ENCODE measurements at regions not wholly inside any gene's neighbourhood (a gene's known extent, or its start where the extent isn't known, plus 50 kb on each side); places are given as distances from the start of the nearest gene placed in this dataset.
A peak's percentile ranks its signal among the peaks of the same experiment; 100 is the strongest.

DNA sequence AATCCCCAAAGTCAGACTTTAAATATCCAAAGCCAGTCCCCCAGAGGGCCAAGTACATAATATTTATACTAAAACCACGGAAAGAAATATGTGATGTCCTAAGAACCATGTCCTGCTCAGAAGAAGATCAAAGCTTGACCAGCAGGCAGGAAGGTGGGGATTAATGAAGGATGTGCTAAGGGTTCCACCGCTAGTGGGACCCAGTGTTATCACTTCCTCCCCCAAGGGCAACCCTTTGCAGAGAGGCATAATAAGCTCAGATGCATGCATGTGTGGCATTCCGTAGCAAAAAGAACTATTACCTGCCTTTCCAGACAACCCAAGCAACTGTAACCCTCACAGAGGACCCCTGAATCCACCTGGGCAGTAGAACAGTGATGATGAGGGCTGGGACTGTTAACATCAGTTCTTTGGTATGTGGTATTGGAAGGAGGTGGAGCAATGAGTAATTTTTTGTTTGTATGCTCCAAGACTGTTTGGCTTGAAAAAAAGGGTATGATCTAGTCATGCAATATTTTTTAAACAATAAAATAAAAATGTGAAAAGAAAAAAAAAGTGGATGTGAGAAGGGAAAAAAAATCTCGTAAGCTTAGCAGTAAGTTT is 71.7 kb upstream of the ETV6 start:
- Histone ChIP-seq H3K9me3 (ENCODE audit: low read length) (no peaks in the 10 kb centered on the region), H3K27ac (ENCODE audit: low read length) (no peak overlapping the region), H3K9me2 (replicated peaks; ENCODE audit: low read length) (no peaks in the 10 kb centered on the region), H2AFZ (ENCODE audit: low read length) (no peak overlapping the region), H4K20me1 (ENCODE audit: low read length) (no peaks in the 10 kb centered on the region), H3F3A (ENCODE audit: low read length, unreplicated experiment) (peaks cover 4% of the 10 kb centered on the region), H3K36me3 (ENCODE audit: low read depth, low read length) (no peaks in the 10 kb centered on the region), H3K4me2 (ENCODE audit: low read length) (no peak overlapping the region), H3K27me3 (ENCODE audit: low read length) (no peaks in the 10 kb centered on the region), H3K79me2 (ENCODE audit: low read length) (no peaks in the 10 kb centered on the region), H3K9ac (ENCODE audit: low read length) (no peak overlapping the region), H3K4me3 (ENCODE audit: low read length) (no peak overlapping the region), H3K4me1 (ENCODE audit: insufficient read depth, low read length) (peaks cover 42% of the 10 kb centered on the region)
- TF ChIP-seq, protein P1, sequence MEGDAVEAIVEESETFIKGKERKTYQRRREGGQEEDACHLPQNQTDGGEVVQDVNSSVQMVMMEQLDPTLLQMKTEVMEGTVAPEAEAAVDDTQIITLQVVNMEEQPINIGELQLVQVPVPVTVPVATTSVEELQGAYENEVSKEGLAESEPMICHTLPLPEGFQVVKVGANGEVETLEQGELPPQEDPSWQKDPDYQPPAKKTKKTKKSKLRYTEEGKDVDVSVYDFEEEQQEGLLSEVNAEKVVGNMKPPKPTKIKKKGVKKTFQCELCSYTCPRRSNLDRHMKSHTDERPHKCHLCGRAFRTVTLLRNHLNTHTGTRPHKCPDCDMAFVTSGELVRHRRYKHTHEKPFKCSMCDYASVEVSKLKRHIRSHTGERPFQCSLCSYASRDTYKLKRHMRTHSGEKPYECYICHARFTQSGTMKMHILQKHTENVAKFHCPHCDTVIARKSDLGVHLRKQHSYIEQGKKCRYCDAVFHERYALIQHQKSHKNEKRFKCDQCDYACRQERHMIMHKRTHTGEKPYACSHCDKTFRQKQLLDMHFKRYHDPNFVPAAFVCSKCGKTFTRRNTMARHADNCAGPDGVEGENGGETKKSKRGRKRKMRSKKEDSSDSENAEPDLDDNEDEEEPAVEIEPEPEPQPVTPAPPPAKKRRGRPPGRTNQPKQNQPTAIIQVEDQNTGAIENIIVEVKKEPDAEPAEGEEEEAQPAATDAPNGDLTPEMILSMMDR (conservative IDR thresholded peaks at IDR 0.05; ENCODE audit: low read depth, low read length): no peak
- no peak for TF ChIP-seq EZH2phosphoT487 (IDR thresholded peaks at IDR 0.05; ENCODE audit: borderline replicate concordance, low read length)
- peak; percentile 44 for ATAC-seq
- POLR2A ChIA-PET (ENCODE audit: unreplicated experiment): no interaction called here
- CTCF ChIA-PET: no interaction called here
- no TSS peak for BruUV-seq (replicated peaks)
- peak; percentile 64 for DNase-seq
- intact Hi-C loops (cut with micrococcal nuclease): no loop called here

DNA sequence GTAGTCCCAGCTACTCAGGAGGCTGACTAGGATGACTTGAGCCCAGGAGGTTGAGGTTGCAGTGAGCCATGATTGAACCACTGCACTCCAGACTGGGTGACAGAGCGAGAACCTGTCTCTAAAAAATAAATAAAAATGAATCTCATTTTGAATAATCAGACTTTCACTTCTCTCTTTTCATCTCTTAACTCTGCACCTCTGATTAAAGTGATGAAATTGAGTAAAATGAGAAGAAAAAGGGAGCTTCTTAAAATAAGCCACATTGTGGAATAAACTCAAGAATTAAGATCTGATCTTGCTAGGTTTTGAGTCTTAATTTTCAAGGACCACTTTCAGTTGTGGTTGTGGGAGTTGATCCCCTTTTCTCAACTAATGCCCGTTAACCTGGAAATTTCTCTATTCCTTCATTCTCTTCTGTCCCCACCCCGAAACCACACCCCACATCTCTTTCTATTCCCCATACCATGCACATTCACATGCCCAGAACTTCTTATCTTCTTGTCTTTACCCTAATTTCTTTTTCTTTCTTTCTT is 70.9 kb upstream of the ETV6 start:
- Histone ChIP-seq H3K27me3 (ENCODE audit: low read length) (no peaks in the 10 kb centered on the region), H3K4me3 (ENCODE audit: low read length) (no peak overlapping the region), H3K4me2 (ENCODE audit: low read length) (0 out of 2 replicates have a peak overlapping the region, but pooled peaks have one; percentile 7), H3K9ac (ENCODE audit: low read length) (no peak overlapping the region), H2AFZ (ENCODE audit: low read length) (no peak overlapping the region), H3K36me3 (ENCODE audit: low read depth, low read length) (no peaks in the 10 kb centered on the region), H3K9me3 (ENCODE audit: low read length) (no peaks in the 10 kb centered on the region), H3F3A (ENCODE audit: low read length, unreplicated experiment) (peaks cover 4% of the 10 kb centered on the region), H3K4me1 (ENCODE audit: insufficient read depth, low read length) (peaks cover 42% of the 10 kb centered on the region), H3K79me2 (ENCODE audit: low read length) (no peaks in the 10 kb centered on the region), H3K9me2 (replicated peaks; ENCODE audit: low read length) (no peaks in the 10 kb centered on the region), H3K27ac (ENCODE audit: low read length) (no peak overlapping the region), H4K20me1 (ENCODE audit: low read length) (no peaks in the 10 kb centered on the region)
- ChIA-PET CTCF (no interaction called here), POLR2A (ENCODE audit: unreplicated experiment) (interaction anchor here (0.6 kb wide), 1 partner anchor 638 kb away, joined by 3 read pairs; no protein-coding TSS in a partner anchor)
- DNase-seq (no peak), ATAC-seq (no peak)
- intact Hi-C loops (cut with micrococcal nuclease): no loop called here
- BruUV-seq (replicated peaks): no TSS peak
- no peak for TF ChIP-seq EZH2 (IDR thresholded peaks at IDR 0.05; ENCODE audit: low read length, unreplicated experiment)

DNA sequence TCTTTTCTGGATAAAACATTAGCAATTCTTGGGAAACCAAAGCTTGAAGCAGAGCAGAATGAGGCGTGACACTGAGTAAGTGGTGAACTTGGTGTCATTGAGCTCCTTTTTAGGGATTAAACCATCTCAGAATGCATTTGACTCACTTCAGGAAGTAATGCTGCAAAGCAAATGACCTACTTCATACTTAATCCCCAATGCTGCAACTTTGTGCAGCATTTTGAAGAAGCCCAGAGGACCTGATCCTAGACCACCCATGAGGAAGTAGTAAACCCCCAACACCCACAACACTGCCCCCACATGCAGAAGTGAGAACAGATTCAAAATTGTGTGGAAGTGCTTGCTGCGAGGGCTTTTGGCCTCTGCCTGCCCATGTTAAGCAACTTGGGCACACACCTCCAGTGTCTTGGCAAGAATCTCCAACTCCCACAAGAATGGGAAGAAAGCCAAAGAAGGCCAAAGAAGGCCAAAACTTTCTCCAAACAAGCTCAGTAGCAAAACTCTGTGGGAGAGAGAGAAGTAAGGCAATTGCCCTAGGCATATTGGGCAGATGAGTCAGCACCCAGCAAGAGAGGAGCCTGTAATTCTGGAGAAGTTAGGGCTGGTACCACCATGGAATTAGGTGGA is 69.2 kb upstream of the ETV6 start:
- H2AFZ ChIP-seq (ENCODE audit: low read length): peak overlapping the region; percentile 37; the same call in 1 of the 2 replicates
- no peaks in the 10 kb centered on the region for H3K27me3 ChIP-seq (ENCODE audit: low read length)
- no peaks in the 10 kb centered on the region for H4K20me1 ChIP-seq (ENCODE audit: low read length)
- no peak for TF ChIP-seq EZH2phosphoT487 (IDR thresholded peaks at IDR 0.05; ENCODE audit: borderline replicate concordance, low read length)
- TF ChIP-seq, protein P1 (conservative IDR thresholded peaks at IDR 0.05; ENCODE audit: low read depth, low read length): no peak
- no peak for TF ChIP-seq EZH2 (IDR thresholded peaks at IDR 0.05; ENCODE audit: low read length, unreplicated experiment)
- CTCF ChIA-PET: interaction anchor here (0.5 to 2.2 kb wide), 7 partner anchors 34 to 1156 kb away, joined by 3 to 29 read pairs (median 6); no protein-coding TSS in a partner anchor
- H3K27ac ChIP-seq (ENCODE audit: low read length): peak overlapping the region; percentile 92
- H3F3A ChIP-seq (ENCODE audit: low read length, unreplicated experiment): peaks cover 4% of the 10 kb centered on the region
- peak; percentile 91 for ATAC-seq
- peaks cover 42% of the 10 kb centered on the region for H3K4me1 ChIP-seq (ENCODE audit: insufficient read depth, low read length)
- H3K4me3 ChIP-seq (ENCODE audit: low read length): no peak overlapping the region; the same call in 1 of the 2 replicates
- intact Hi-C loops (cut with micrococcal nuclease): loop anchor here (2.0 to 10.0 kb wide), 5 partner anchors 25 to 305 kb away; partner anchors contain the start of gene ETV6
- POLR2A ChIA-PET (ENCODE audit: unreplicated experiment): interaction anchor here (0.6 to 0.7 kb wide), 2 partner anchors 151 to 777 kb away, joined by 3 read pairs; partner anchors contain the start of gene BORCS5
- peak; percentile 96 for DNase-seq
- no peaks in the 10 kb centered on the region for H3K36me3 ChIP-seq (ENCODE audit: low read depth, low read length)
- no TSS peak for BruUV-seq (replicated peaks)
- H3K9ac ChIP-seq (ENCODE audit: low read length): peak overlapping the region; percentile 13; the same call in 1 of the 2 replicates
- H3K9me2 ChIP-seq (replicated peaks; ENCODE audit: low read length): no peaks in the 10 kb centered on the region
- peak overlapping the region; percentile 71 for H3K4me2 ChIP-seq (ENCODE audit: low read length)
- no peaks in the 10 kb centered on the region for H3K79me2 ChIP-seq (ENCODE audit: low read length)
- H3K9me3 ChIP-seq (ENCODE audit: low read length): no peaks in the 10 kb centered on the region
